ENCODE measurements at regions not wholly inside any gene's neighbourhood (a gene's known extent, or its start where the extent isn't known, plus 50 kb on each side); places are given as distances from the start of the nearest gene placed in this dataset.

DNA sequence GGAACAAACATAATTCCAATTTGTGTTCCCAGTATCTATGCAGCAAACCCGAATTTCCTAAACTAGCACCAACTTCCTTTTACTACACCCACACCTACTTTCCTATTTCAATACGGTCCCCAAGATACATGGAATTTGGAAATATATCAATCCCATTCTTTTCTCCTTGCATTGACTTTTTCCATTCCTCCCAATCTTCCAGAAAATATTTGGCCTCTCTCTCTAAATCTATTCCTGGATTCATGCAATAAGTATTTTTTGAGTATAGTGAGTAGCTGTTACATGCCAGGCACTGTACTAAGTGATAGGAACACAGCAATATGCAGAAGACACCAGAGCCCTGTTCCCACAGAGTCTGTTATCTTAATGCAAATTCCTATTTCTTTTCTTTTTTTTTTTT, 216.2 kb upstream of the PIK3R1 start:
- TF ChIP-seq, protein P1, sequence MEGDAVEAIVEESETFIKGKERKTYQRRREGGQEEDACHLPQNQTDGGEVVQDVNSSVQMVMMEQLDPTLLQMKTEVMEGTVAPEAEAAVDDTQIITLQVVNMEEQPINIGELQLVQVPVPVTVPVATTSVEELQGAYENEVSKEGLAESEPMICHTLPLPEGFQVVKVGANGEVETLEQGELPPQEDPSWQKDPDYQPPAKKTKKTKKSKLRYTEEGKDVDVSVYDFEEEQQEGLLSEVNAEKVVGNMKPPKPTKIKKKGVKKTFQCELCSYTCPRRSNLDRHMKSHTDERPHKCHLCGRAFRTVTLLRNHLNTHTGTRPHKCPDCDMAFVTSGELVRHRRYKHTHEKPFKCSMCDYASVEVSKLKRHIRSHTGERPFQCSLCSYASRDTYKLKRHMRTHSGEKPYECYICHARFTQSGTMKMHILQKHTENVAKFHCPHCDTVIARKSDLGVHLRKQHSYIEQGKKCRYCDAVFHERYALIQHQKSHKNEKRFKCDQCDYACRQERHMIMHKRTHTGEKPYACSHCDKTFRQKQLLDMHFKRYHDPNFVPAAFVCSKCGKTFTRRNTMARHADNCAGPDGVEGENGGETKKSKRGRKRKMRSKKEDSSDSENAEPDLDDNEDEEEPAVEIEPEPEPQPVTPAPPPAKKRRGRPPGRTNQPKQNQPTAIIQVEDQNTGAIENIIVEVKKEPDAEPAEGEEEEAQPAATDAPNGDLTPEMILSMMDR (IDR thresholded peaks at IDR 0.05) = no peak
- TF ChIP-seq POLR2A (IDR thresholded peaks at IDR 0.05) = no peak
- TF ChIP-seq EP300 (IDR thresholded peaks at IDR 0.05) = no peak
